ENCODE measurements at regions not wholly inside any gene's neighbourhood (a gene's known extent, or its start where the extent isn't known, plus 50 kb on each side); places are given as distances from the start of the nearest gene placed in this dataset.
A peak's percentile ranks its signal among the peaks of the same experiment; 100 is the strongest.

DNA sequence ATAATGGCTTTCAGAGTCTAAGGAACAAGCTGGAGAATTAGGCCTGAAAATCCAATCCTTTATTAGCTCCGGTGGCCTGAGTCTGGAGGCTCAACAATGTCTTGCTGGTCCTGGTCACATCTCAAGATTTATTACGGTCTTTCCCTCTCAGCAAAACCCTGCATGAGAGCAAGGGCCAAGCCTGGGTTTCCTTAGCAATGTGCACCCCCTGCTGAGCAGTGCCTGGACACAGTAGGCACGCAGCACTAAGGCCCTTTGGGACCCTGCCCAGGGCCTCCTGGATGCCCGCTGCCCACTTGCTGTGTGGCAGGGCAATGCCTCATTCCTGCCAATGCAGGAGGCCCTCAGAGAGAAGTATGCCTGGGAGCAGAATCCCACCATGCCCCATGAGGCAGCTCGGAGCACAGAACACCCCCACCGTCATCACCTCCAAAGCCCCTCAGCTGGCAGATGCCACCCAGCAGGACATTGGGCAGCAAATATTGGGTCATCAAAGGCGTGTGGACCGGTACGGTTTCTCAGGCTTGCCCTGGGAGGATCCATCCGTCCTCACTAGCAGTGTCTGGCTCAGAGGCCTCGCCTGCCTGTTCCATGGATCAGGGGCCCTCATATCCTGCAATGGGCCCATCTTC is 156.4 kb downstream of the OAT start:
- Histone ChIP-seq H3K27ac (ENCODE audit: insufficient read depth, low read length) (no peak overlapping the region), H4K20me1 (ENCODE audit: control insufficient read depth, extremely low read depth, insufficient read depth, low read length) (no peaks in the 10 kb centered on the region), H3K4me3 (replicated peaks in 1 of 4; ENCODE audit: control extremely low read depth in 1 of 4, insufficient read depth in 1 of 4, low read depth in 3 of 4, low read length in 4 of 4) (no peak overlapping the region), H3K9ac (ENCODE audit: insufficient read depth, low read length) (no peak overlapping the region), H3K4me2 (ENCODE audit: extremely low read depth, insufficient read depth, low read length) (no peak overlapping the region), H3K27me3 (ENCODE audit: control insufficient read depth, insufficient read depth, low read length) (no peaks in the 10 kb centered on the region), H2AFZ (ENCODE audit: low read length) (no peak overlapping the region), H3K79me2 (ENCODE audit: control insufficient read depth, insufficient read depth, low read length) (no peaks in the 10 kb centered on the region), H3K4me1 (ENCODE audit: control insufficient read depth, extremely low read depth, insufficient read depth, low read length) (no peaks in the 10 kb centered on the region), H3K36me3 (ENCODE audit: control insufficient read depth, insufficient read depth, low read length) (no peaks in the 10 kb centered on the region), H3K9me3 (ENCODE audit: control insufficient read depth, insufficient read depth, low read depth, low read length) (no peaks in the 10 kb centered on the region)
- DNase-seq (ENCODE audit: low read depth in 2 of 2), result no peak
- TF ChIP-seq, protein P1, sequence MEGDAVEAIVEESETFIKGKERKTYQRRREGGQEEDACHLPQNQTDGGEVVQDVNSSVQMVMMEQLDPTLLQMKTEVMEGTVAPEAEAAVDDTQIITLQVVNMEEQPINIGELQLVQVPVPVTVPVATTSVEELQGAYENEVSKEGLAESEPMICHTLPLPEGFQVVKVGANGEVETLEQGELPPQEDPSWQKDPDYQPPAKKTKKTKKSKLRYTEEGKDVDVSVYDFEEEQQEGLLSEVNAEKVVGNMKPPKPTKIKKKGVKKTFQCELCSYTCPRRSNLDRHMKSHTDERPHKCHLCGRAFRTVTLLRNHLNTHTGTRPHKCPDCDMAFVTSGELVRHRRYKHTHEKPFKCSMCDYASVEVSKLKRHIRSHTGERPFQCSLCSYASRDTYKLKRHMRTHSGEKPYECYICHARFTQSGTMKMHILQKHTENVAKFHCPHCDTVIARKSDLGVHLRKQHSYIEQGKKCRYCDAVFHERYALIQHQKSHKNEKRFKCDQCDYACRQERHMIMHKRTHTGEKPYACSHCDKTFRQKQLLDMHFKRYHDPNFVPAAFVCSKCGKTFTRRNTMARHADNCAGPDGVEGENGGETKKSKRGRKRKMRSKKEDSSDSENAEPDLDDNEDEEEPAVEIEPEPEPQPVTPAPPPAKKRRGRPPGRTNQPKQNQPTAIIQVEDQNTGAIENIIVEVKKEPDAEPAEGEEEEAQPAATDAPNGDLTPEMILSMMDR (conservative IDR thresholded peaks at IDR 0.05 in 1 of 2, IDR thresholded peaks at IDR 0.05 in 1 of 2; ENCODE audit: low read depth in 1 of 2, low read length in 2 of 2), result peak in 1 of 2 donors; percentile 1
- no peak for TF ChIP-seq EZH2 (IDR thresholded peaks at IDR 0.05; ENCODE audit: low read length, missing control alignments)

DNA sequence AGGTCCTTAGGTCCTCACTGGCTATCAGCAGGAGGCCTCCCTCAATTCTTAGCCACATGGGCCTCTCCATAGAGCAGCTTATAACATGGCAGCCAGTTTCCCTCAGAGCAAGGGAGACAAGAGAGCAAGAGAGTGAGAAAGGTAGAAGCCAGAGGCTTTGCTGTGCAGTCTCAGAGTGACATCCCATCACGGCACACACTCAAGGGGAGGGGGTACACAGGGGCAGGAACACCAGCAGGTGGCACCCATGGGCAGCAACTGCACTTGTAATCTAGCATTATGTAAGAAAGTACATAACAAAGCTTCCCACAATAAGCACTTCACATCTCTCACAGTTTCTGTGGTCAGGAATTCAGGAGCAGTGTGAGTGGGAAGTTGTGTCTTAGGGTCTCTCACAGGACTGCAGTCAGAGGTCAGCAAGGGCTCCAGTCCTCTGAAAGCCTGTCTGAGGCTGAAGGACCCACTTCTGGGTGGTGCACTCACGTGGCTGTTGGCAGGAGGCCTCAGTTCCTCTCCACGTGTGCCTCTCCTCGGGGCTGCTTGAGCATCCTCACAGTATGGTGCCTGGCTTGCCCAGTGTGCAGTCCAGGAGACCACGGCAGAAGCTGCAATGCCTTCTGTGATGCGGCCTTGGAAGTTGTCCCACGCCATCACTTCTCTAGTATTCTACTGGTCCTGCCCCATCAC is 159.4 kb downstream of the OAT start:
- Histone ChIP-seq H3K27me3 (ENCODE audit: control insufficient read depth, insufficient read depth, low read length) (no peaks in the 10 kb centered on the region), H3K9ac (ENCODE audit: insufficient read depth, low read length) (no peak overlapping the region), H3K27ac (ENCODE audit: insufficient read depth, low read length) (no peak overlapping the region), H3K36me3 (ENCODE audit: control insufficient read depth, insufficient read depth, low read length) (no peaks in the 10 kb centered on the region), H3K4me3 (replicated peaks in 1 of 4; ENCODE audit: control extremely low read depth in 1 of 4, insufficient read depth in 1 of 4, low read depth in 3 of 4, low read length in 4 of 4) (no peak overlapping the region), H3K9me3 (ENCODE audit: control insufficient read depth, insufficient read depth, low read depth, low read length) (no peaks in the 10 kb centered on the region), H3K79me2 (ENCODE audit: control insufficient read depth, insufficient read depth, low read length) (no peaks in the 10 kb centered on the region), H4K20me1 (ENCODE audit: control insufficient read depth, extremely low read depth, insufficient read depth, low read length) (no peaks in the 10 kb centered on the region), H3K4me2 (ENCODE audit: extremely low read depth, insufficient read depth, low read length) (no peak overlapping the region), H2AFZ (ENCODE audit: low read length) (no peak overlapping the region), H3K4me1 (ENCODE audit: control insufficient read depth, extremely low read depth, insufficient read depth, low read length) (no peaks in the 10 kb centered on the region)
- peak in 1 of 2 donors; percentile 16 for DNase-seq (ENCODE audit: low read depth in 2 of 2)
- TF ChIP-seq, protein P1 (conservative IDR thresholded peaks at IDR 0.05 in 1 of 2, IDR thresholded peaks at IDR 0.05 in 1 of 2; ENCODE audit: low read depth in 1 of 2, low read length in 2 of 2), result peak in 1 of 2 donors; percentile 23
- TF ChIP-seq EZH2 (IDR thresholded peaks at IDR 0.05; ENCODE audit: low read length, missing control alignments), result no peak

DNA sequence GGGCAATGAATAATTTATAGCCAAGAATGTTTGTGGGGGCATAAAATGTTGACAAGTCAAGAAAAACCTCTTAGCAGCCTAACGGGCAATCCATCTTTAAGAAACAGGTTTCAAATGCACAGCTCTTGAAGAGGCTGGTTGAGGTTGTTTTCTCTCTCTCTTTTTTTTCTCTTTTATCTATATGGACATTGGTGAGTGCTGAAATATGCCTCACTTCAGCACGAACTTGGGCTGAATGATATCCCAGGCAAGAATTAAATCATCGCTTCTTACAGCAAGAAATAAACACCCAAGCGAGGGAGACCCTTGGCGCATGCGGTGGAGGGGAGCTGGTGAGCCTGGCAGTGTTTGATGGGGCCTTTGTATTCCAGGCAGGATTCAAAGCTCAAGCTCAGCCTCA is 160.9 kb downstream of the OAT start:
- no peak for TF ChIP-seq EZH2 (IDR thresholded peaks at IDR 0.05; ENCODE audit: low read length, missing control alignments)
- TF ChIP-seq, protein P1 (conservative IDR thresholded peaks at IDR 0.05 in 1 of 2, IDR thresholded peaks at IDR 0.05 in 1 of 2; ENCODE audit: low read depth in 1 of 2, low read length in 2 of 2), result no peak
- Histone ChIP-seq H3K79me2 (ENCODE audit: control insufficient read depth, insufficient read depth, low read length) (no peaks in the 10 kb centered on the region), H3K36me3 (ENCODE audit: control insufficient read depth, insufficient read depth, low read length) (no peaks in the 10 kb centered on the region), H3K4me2 (ENCODE audit: extremely low read depth, insufficient read depth, low read length) (no peak overlapping the region), H3K4me1 (ENCODE audit: control insufficient read depth, extremely low read depth, insufficient read depth, low read length) (no peaks in the 10 kb centered on the region), H3K9ac (ENCODE audit: insufficient read depth, low read length) (no peak overlapping the region), H3K9me3 (ENCODE audit: control insufficient read depth, insufficient read depth, low read depth, low read length) (no peaks in the 10 kb centered on the region), H2AFZ (ENCODE audit: low read length) (no peak overlapping the region), H3K27me3 (ENCODE audit: control insufficient read depth, insufficient read depth, low read length) (no peaks in the 10 kb centered on the region), H3K27ac (ENCODE audit: insufficient read depth, low read length) (no peak overlapping the region), H4K20me1 (ENCODE audit: control insufficient read depth, extremely low read depth, insufficient read depth, low read length) (no peaks in the 10 kb centered on the region), H3K4me3 (replicated peaks in 1 of 4; ENCODE audit: control extremely low read depth in 1 of 4, insufficient read depth in 1 of 4, low read depth in 3 of 4, low read length in 4 of 4) (no peak overlapping the region)
- no peak for DNase-seq (ENCODE audit: low read depth in 2 of 2)

Measured in fibroblast of lung (primary cell).